OCI-LY3 (cell line): ENCODE measurements at regions not wholly inside any gene's neighbourhood (a gene's known extent, or its start where the extent isn't known, plus 50 kb on each side); places are given as distances from the start of the nearest gene placed in this dataset.

Experiments used
- EZH2phosphoT487 ChIP-seq: fragments of 200-600 bp; shearing (Covaris generic); IDR thresholded peaks from 2 replicates; pipeline ENCODE4 v1.6.1; 2018; ENCODE audit warnings: antibody characterized with exemption, mixed run types, low read depth
- TF ChIP-seq, protein P1 (sequence below): fragments of 200-600, 300-600 bp; sonication (generic); IDR thresholded peaks from 2 replicates; pipeline ENCODE4 v1.5.1; 2014; ENCODE audit warnings: antibody characterized with exemption, low read length, low read depth

DNA sequence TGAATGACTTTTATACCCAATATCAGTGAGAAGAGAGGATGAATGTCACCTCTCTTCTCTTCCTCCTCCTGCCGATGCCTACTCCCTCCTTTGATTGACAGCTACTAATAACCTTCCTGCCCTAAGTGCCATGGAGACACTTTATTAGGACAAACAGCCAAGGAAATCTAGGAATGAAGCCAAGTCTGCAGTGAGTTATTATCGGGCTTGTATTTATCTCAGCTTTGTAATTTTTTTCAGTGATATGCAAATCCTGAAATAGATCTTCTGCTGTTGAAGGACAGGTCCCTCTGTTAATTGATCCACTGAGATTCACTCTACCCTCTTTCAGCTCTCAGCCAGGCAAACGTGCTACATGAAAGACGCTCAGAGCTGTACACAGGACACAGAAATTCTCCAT, 686.7 kb downstream of the TMEM182 start:
- TF ChIP-seq EZH2phosphoT487: no peak
- TF ChIP-seq, protein P1, sequence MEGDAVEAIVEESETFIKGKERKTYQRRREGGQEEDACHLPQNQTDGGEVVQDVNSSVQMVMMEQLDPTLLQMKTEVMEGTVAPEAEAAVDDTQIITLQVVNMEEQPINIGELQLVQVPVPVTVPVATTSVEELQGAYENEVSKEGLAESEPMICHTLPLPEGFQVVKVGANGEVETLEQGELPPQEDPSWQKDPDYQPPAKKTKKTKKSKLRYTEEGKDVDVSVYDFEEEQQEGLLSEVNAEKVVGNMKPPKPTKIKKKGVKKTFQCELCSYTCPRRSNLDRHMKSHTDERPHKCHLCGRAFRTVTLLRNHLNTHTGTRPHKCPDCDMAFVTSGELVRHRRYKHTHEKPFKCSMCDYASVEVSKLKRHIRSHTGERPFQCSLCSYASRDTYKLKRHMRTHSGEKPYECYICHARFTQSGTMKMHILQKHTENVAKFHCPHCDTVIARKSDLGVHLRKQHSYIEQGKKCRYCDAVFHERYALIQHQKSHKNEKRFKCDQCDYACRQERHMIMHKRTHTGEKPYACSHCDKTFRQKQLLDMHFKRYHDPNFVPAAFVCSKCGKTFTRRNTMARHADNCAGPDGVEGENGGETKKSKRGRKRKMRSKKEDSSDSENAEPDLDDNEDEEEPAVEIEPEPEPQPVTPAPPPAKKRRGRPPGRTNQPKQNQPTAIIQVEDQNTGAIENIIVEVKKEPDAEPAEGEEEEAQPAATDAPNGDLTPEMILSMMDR: no peak
